MCF 10A (cell line): ENCODE measurements at regions not wholly inside any gene's neighbourhood (a gene's known extent, or its start where the extent isn't known, plus 50 kb on each side); places are given as distances from the start of the nearest gene placed in this dataset.

Experiments
- BruUV-seq: library from RNA; stranded (reverse); fragments of 400-500 nt; replicated peaks from 2 replicates; lab custom pipeline; 2021; lab: Mats Ljungman, UMichigan
- CTCF ChIA-PET: fragments of 300-600 bp; sonication (Branson Sonifier 250); formaldehyde crosslinking; extraction: SDS; loops from one replicate; lab custom pipeline; 2021; ENCODE audit warnings: antibody characterized with exemption, inconsistent platforms; lab: Yijun Ruan, JAX
- POLR2A ChIA-PET: fragments of 300-600, 350-650 bp; sonication (Branson Sonifier 250); formaldehyde crosslinking; extraction: SDS; loops from one replicate; lab custom pipeline; 2020; ENCODE audit warnings: antibody characterized with exemption, inconsistent platforms; lab: Yijun Ruan, JAX
- DNase-seq: peaks from one replicate; pipeline ENCODE4 v3.0.0-alpha.2; 2018; ENCODE audit not compliant: unreplicated experiment
- H3K27ac Mint-ChIP-seq: one replicate; pipeline ENCODE4 v1.8.0; 2022; ENCODE audit warnings: mild to moderate bottlenecking, low read depth, mixed read lengths; ENCODE audit not compliant: unreplicated experiment
- H3K27me3 Mint-ChIP-seq: one replicate; pipeline ENCODE4 v1.8.0; 2022; ENCODE audit warnings: mixed read lengths; ENCODE audit not compliant: insufficient read depth, unreplicated experiment
- H3K36me3 Mint-ChIP-seq: one replicate; pipeline ENCODE4 v1.8.0; 2022; ENCODE audit warnings: mild to moderate bottlenecking, moderate library complexity, mixed read lengths; ENCODE audit not compliant: insufficient read depth, unreplicated experiment
- H3K4me1 Mint-ChIP-seq: one replicate; pipeline ENCODE4 v1.8.0; 2022; ENCODE audit warnings: mixed read lengths; ENCODE audit not compliant: insufficient read depth, unreplicated experiment
- H3K4me3 Mint-ChIP-seq: one replicate; pipeline ENCODE4 v1.8.0; 2022; ENCODE audit warnings: mild to moderate bottlenecking, moderate library complexity, mixed read lengths; ENCODE audit not compliant: unreplicated experiment
- H3K9me3 Mint-ChIP-seq: one replicate; pipeline ENCODE4 v1.8.0; 2022; ENCODE audit warnings: mixed read lengths; ENCODE audit not compliant: unreplicated experiment
- intact Hi-C: fragments of 100-400 bp; cut with micrococcal nuclease; formaldehyde crosslinking; loops from 2 replicates; pipeline ENCODE4 v1.14.1; 2022
- TF ChIP-seq, protein P1 (sequence below): fragments of 200-600 bp; IDR thresholded peaks from one replicate; pipeline ENCODE4 v1.8.0; 2022; ENCODE audit warnings: antibody characterized with exemption, mild to moderate bottlenecking; ENCODE audit not compliant: unreplicated experiment

DNA sequence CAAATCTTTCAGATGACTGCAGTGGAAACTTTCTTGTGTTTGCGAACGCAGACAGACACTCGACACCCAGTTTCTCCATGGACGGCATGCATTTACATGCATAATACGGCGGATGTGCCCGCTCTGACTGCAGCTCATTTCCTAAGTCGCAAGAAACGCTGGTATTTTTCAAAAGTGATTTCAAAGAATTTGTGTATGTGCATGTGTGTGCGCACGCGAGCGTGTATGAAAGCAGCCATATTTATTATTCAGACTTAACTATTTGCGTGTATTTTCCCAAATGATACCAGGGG lies 436.5 kb upstream of the MGMT start:
- Mint-ChIP-seq H3K27me3 (peaks cover 45% of the 10 kb centered on the region), H3K4me3 (no peak overlapping the region), H3K36me3 (no peaks in the 10 kb centered on the region), H3K4me1 (peaks cover 6% of the 10 kb centered on the region), H3K27ac (no peak overlapping the region), H3K9me3 (no peaks in the 10 kb centered on the region)
- DNase-seq, result no peak
- intact Hi-C loops, result loop anchor here (2.0 kb wide), 1 partner anchor 1150 kb away; no protein-coding TSS in a partner anchor
- TF ChIP-seq, protein P1, sequence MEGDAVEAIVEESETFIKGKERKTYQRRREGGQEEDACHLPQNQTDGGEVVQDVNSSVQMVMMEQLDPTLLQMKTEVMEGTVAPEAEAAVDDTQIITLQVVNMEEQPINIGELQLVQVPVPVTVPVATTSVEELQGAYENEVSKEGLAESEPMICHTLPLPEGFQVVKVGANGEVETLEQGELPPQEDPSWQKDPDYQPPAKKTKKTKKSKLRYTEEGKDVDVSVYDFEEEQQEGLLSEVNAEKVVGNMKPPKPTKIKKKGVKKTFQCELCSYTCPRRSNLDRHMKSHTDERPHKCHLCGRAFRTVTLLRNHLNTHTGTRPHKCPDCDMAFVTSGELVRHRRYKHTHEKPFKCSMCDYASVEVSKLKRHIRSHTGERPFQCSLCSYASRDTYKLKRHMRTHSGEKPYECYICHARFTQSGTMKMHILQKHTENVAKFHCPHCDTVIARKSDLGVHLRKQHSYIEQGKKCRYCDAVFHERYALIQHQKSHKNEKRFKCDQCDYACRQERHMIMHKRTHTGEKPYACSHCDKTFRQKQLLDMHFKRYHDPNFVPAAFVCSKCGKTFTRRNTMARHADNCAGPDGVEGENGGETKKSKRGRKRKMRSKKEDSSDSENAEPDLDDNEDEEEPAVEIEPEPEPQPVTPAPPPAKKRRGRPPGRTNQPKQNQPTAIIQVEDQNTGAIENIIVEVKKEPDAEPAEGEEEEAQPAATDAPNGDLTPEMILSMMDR, result no peak
- no TSS peak for BruUV-seq
- POLR2A ChIA-PET, result interaction anchor here (0.6 kb wide), 1 partner anchor 1094 kb away, joined by 3 read pairs; no protein-coding TSS in a partner anchor
- CTCF ChIA-PET, result interaction anchor here (0.5 to 3.0 kb wide), 15 partner anchors 11 to 1098 kb away, joined by 3 to 27 read pairs (median 4); no protein-coding TSS in a partner anchor

DNA sequence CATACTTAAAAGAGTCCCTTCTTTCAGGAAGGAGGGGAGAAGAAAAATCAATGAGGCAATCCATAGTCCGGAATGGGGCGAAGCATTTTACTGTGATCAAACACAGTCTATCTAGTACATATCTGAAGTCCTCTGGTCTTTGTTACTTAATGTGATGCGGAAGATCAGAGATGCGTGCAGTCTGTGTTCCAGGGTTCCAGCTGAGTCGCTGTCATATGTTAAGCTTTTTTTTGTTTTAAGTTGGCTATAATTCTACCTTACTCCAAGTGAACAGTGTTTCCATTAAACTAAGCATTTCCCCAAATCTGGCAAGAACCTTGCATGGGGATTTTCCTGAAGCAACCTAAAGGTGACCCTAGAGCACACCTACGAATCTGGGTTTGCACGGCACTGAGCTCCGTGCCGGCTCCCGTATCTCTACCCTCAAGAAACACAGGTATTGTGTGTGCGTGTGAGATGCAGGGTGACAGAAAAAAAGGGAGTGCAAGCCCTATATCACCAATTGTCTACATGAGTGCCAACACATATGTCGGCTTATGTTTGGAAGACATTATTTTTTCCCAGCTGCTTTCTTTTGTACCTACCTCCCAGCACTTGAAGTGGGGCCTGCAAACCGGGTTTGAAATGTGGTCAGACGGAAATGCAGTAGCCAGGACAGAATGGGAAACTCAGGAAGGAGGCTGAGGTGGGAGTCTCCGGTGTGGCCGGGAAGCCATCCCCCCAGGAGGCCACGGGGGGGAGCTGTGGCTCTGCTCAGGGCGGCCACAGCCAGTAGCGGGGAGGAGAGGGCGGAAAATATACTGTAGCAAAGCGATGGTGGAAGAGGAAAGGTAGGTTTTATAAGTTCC lies 435.8 kb upstream of the MGMT start:
- DNase-seq, result peak; percentile 67

DNA sequence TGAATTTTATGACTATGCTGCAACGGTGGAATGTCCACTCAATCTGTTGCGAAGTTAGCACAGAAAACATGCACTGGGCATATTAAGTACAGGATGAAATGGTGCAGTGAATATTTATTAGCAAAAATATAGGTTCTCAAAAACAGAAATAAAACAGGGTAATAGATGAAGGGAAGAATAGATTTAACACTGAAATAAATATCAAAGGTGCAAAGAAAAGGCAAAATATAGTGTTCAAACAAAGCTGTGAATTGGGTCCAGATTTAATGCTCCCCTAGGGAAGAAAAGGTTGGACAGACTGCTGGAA lies 435.2 kb upstream of the MGMT start:
- no peak for DNase-seq
- H3K9me3 Mint-ChIP-seq, result no peaks in the 10 kb centered on the region
- H3K36me3 Mint-ChIP-seq, result no peaks in the 10 kb centered on the region
- TF ChIP-seq, protein P1, result no peak
- H3K4me3 Mint-ChIP-seq, result no peak overlapping the region
- ChIA-PET CTCF (interaction anchor here (0.6 to 3.0 kb wide), 17 partner anchors 11 to 1096 kb away, joined by 3 to 27 read pairs (median 3); no protein-coding TSS in a partner anchor), POLR2A (interaction anchor here (1.2 kb wide), 2 partner anchors 65 to 1078 kb away, joined by 3 to 5 read pairs; partner anchors contain the start of gene C10orf143)
- no TSS peak for BruUV-seq
- H3K27me3 Mint-ChIP-seq, result peaks cover 45% of the 10 kb centered on the region
- no peak overlapping the region for H3K27ac Mint-ChIP-seq
- peaks cover 6% of the 10 kb centered on the region for H3K4me1 Mint-ChIP-seq
- intact Hi-C loops, result loop anchor here (1.0 to 2.0 kb wide), 4 partner anchors 301 to 1149 kb away; no protein-coding TSS in a partner anchor

More for the DNA sequence above, 435.8 kb upstream of the MGMT start:
- TF ChIP-seq, protein P1, result peak; percentile 95
- no peaks in the 10 kb centered on the region for H3K36me3 Mint-ChIP-seq
- ChIA-PET POLR2A (interaction anchor here (0.6 to 1.2 kb wide), 3 partner anchors 65 to 1094 kb away, joined by 3 to 5 read pairs (median 3); partner anchors contain the start of gene C10orf143), CTCF (interaction anchor here (0.5 to 3.0 kb wide), 32 partner anchors 10 to 1097 kb away, joined by 3 to 27 read pairs (median 3); no protein-coding TSS in a partner anchor)
- H3K4me1 Mint-ChIP-seq, result peaks cover 6% of the 10 kb centered on the region
- H3K4me3 Mint-ChIP-seq, result no peak overlapping the region
- BruUV-seq, result no TSS peak
- no peaks in the 10 kb centered on the region for H3K9me3 Mint-ChIP-seq
- peaks cover 45% of the 10 kb centered on the region for H3K27me3 Mint-ChIP-seq
- intact Hi-C loops, result loop anchor here (1.0 to 2.0 kb wide), 4 partner anchors 301 to 1150 kb away; no protein-coding TSS in a partner anchor
- no peak overlapping the region for H3K27ac Mint-ChIP-seq
